ENCODE measurements at regions not wholly inside any gene's neighbourhood (a gene's known extent, or its start where the extent isn't known, plus 50 kb on each side); places are given as distances from the start of the nearest gene placed in this dataset.

DNA sequence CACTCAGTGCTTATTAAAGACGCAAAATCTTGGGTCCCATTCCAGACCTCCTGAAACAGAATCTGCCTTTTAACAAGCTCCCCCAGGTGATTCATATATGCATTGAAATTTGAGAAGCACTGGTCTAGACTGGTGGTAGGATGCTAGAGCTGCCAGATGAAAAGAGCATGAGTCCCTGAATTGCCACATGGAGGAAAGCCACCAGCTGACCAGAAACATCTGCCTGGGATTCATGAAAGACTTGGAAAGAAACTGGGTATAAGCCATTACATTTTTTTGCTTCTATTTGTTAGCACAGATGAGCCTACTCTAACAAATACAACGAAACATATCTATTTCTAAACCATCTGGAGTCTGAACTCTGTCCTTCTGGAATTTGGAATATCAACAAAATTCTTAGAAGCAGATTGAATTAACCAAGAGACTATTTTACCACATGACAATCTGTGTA lies 228.9 kb downstream of the RBM43 start:
- no peaks in the 10 kb centered on the region for H3K9me3 Mint-ChIP-seq
- H3K27me3 Mint-ChIP-seq = peaks cover 6% of the 10 kb centered on the region
- intact Hi-C loops (cut with DNase I, micrococcal nuclease) = no loop called here
- H3K36me3 ChIP-seq (ENCODE audit: insufficient read depth, low read length) = no peaks in the 10 kb centered on the region
- POLR2A ChIA-PET = no interaction called here
- no peak overlapping the region for H3K27ac Mint-ChIP-seq
- CTCF ChIA-PET = no interaction called here
- DNase-seq (no peak), ATAC-seq (ENCODE audit: poor library complexity) (no peak)
- no peak overlapping the region for H3K27ac ChIP-seq (ENCODE audit: low read depth in 1 of 2, low read length in 2 of 2)
- H3K4me3 ChIP-seq (ENCODE audit: low read length) = no peak overlapping the region
- no peaks in the 10 kb centered on the region for H3K27me3 ChIP-seq (ENCODE audit: control insufficient read depth in 1 of 2, insufficient read depth in 2 of 2, low read length in 2 of 2)
- no peak overlapping the region for H3K4me3 Mint-ChIP-seq
- TF ChIP-seq, protein P1, sequence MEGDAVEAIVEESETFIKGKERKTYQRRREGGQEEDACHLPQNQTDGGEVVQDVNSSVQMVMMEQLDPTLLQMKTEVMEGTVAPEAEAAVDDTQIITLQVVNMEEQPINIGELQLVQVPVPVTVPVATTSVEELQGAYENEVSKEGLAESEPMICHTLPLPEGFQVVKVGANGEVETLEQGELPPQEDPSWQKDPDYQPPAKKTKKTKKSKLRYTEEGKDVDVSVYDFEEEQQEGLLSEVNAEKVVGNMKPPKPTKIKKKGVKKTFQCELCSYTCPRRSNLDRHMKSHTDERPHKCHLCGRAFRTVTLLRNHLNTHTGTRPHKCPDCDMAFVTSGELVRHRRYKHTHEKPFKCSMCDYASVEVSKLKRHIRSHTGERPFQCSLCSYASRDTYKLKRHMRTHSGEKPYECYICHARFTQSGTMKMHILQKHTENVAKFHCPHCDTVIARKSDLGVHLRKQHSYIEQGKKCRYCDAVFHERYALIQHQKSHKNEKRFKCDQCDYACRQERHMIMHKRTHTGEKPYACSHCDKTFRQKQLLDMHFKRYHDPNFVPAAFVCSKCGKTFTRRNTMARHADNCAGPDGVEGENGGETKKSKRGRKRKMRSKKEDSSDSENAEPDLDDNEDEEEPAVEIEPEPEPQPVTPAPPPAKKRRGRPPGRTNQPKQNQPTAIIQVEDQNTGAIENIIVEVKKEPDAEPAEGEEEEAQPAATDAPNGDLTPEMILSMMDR (IDR thresholded peaks at IDR 0.05) = no peak
- H3K4me1 ChIP-seq (ENCODE audit: insufficient read depth, low read length) = no peaks in the 10 kb centered on the region
- no peaks in the 10 kb centered on the region for H3K36me3 Mint-ChIP-seq (ENCODE audit: low read depth)
- no peaks in the 10 kb centered on the region for H3K9me3 ChIP-seq (ENCODE audit: control insufficient read depth in 1 of 2, insufficient read depth in 1 of 2, low read length in 2 of 2)
- no peaks in the 10 kb centered on the region for H3K4me1 Mint-ChIP-seq (ENCODE audit: low read depth)

DNA sequence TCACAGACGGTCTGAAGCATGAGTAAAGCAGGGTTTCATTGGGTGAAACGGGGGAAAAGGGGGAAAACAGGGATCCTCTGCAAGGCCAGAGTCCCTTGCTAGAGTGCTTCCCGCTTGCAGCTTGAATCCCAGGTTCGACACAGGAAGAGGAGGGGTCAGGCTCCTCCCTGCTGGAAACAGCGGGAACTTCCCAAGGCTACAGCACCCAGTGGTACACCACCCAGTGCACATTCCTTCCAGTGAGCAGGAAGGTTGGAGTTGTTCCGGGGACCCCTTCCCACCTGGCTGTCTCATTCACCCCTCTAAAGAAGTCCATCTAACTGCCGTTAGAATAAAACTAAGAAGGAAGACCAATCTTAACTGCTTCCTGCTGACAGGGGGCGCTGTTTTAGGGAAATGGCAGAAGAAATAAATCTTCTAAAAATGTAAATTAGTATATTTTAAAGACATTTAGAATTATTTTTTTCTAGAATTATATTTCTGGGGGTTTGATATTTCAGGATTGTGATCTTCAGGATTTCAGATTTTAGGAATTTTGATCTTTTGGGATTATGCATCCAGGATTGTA lies 230.9 kb downstream of the RBM43 start:
- TF ChIP-seq, protein P1 (IDR thresholded peaks at IDR 0.05) = no peak

DNA sequence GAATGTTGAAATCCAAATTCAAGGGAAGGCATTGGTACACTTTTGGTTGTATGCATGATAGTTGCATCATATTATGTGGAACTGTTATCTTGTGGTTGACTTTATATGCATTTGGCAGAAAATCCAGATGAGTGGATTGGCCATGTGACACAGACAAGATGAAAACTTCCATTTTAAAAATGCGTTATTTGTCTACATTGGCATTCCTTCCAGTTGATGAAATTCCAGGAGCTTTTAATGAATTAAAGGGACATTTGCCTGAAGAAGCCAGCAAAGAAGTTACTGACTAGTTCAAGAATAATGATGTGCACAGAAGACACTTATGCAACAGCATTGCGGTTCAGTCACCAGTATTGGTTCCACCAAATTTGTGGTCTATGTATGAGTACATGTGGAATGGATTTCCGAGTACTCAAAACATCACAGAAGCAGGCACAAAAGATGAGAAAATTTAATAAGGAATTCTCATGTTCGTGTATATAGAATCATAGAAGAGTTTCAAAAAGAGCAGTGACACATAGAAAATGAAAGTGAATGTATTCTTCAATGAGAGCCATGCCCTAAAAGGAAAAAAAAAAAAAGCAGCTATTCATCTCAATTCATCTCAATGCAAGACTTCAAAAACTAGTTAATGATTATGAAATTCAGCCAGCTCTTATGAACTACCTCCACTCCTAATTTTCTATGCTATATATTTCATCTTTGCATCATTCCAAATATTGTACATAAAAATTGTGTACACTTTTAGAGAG lies 232.1 kb downstream of the RBM43 start:
- Histone ChIP-seq H3K27me3 (ENCODE audit: control insufficient read depth in 1 of 2, insufficient read depth in 2 of 2, low read length in 2 of 2) (no peaks in the 10 kb centered on the region), H3K27ac (ENCODE audit: low read depth in 1 of 2, low read length in 2 of 2) (no peak overlapping the region), H3K36me3 (ENCODE audit: insufficient read depth, low read length) (no peaks in the 10 kb centered on the region), H3K4me3 (ENCODE audit: low read length) (no peak overlapping the region), H3K9me3 (ENCODE audit: control insufficient read depth in 1 of 2, insufficient read depth in 1 of 2, low read length in 2 of 2) (no peaks in the 10 kb centered on the region), H3K4me1 (ENCODE audit: insufficient read depth, low read length) (no peaks in the 10 kb centered on the region)
- Mint-ChIP-seq H3K4me1 (ENCODE audit: low read depth) (no peaks in the 10 kb centered on the region), H3K4me3 (no peak overlapping the region), H3K27ac (no peak overlapping the region), H3K36me3 (ENCODE audit: low read depth) (no peaks in the 10 kb centered on the region), H3K9me3 (no peaks in the 10 kb centered on the region), H3K27me3 (peaks cover 6% of the 10 kb centered on the region)
- DNase-seq (no peak), ATAC-seq (ENCODE audit: poor library complexity) (no peak)
- POLR2A ChIA-PET = no interaction called here
- intact Hi-C loops (cut with DNase I, micrococcal nuclease) = no loop called here
- TF ChIP-seq, protein P1 (IDR thresholded peaks at IDR 0.05) = no peak
- CTCF ChIA-PET = no interaction called here

More for the DNA sequence above, 230.9 kb downstream of the RBM43 start:
- no peaks in the 10 kb centered on the region for H3K9me3 Mint-ChIP-seq
- Histone ChIP-seq H3K27ac (ENCODE audit: low read depth in 1 of 2, low read length in 2 of 2) (no peak overlapping the region), H3K9me3 (ENCODE audit: control insufficient read depth in 1 of 2, insufficient read depth in 1 of 2, low read length in 2 of 2) (no peaks in the 10 kb centered on the region), H3K4me1 (ENCODE audit: insufficient read depth, low read length) (no peaks in the 10 kb centered on the region), H3K4me3 (ENCODE audit: low read length) (no peak overlapping the region), H3K27me3 (ENCODE audit: control insufficient read depth in 1 of 2, insufficient read depth in 2 of 2, low read length in 2 of 2) (no peaks in the 10 kb centered on the region), H3K36me3 (ENCODE audit: insufficient read depth, low read length) (no peaks in the 10 kb centered on the region)
- H3K4me1 Mint-ChIP-seq (ENCODE audit: low read depth) = no peaks in the 10 kb centered on the region
- ATAC-seq (ENCODE audit: poor library complexity) (no peak), DNase-seq (no peak)
- peaks cover 6% of the 10 kb centered on the region for H3K27me3 Mint-ChIP-seq
- no peaks in the 10 kb centered on the region for H3K36me3 Mint-ChIP-seq (ENCODE audit: low read depth)
- POLR2A ChIA-PET = no interaction called here
- intact Hi-C loops (cut with DNase I, micrococcal nuclease) = no loop called here
- CTCF ChIA-PET = no interaction called here
- no peak overlapping the region for H3K4me3 Mint-ChIP-seq
- H3K27ac Mint-ChIP-seq = no peak overlapping the region

Data from CD4-positive, alpha-beta T cell (primary cell).